CD4-positive, alpha-beta T cell treated with Interleukin-2 at 100 ng/mL for 4 hours (primary cell): ENCODE measurements at regions not wholly inside any gene's neighbourhood (a gene's known extent, or its start where the extent isn't known, plus 50 kb on each side); places are given as distances from the start of the nearest gene placed in this dataset.
"Not testable (repeated sequence)": the region's sequence is repeated elsewhere in the genome, so short reads cannot be mapped to it uniquely, and the experiment has no call there.

Experiments
- DNase-seq: peaks from one replicate; pipeline ENCODE4 v3.0.0-alpha.2; 2020; ENCODE audit warnings: low spot score

DNA sequence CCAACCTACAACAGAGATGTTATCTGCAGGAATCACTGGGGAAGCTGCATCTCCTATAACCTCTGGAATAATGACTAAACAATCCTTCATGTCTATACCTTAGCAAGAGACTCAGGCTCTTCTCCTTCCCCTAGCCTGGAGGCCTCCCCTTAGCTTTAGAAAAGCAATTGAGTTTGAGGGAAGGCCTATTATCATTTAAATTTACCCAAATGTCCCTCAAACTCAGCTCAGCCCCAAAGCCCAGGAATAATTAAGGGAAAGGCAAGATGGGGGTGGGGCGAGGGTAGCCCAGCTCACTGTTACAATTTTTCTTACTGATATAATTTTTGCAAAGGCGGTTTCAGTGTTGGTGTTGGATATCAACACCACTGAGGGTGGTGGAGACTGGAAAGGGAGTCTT, 151.4 kb upstream of the EEA1 start:
- no peak for DNase-seq

DNA sequence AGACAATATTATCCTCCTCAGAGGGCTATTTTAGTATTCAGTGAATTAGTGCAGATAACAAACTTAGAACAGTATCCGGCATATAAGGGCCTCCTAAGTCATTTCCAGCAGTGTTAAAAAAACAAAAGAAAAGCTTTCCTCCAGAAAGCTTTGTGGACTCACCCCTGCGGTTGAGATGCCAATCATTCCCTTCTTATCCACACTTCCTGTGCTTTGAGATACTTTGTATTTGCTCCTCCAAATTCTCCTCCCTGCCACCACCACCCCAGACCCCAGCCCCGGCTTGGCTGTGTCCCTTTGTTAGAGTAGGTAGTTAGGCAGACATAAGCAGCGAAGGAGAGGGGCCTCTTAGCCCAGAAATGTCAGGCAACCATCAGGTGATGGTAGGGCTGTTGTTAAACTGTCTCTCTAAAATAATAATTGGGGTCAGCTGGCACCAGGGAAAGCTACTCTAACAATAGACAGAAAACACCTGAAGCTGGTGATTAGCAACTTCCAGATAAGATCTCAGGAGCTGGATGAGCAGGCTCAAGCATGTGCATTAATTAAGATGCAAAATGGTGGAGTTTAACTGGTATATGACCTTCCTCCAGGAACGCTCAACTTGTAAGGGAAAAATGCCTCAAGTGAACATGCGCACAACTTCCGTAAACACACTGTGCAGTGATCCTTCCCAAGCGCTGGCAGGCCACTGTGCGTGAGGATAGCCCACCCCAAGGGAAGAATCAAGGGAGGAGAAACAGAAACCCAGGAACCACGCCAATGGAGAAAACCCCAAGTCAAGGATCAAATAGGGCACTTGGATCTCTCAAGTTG, 152.1 kb upstream of the EEA1 start:
- no peak for DNase-seq

- no peak for DNase-seq
Observed at GRCh38 chr12:93081810-93082165, 152.7 kb upstream of the EEA1 start.

DNA sequence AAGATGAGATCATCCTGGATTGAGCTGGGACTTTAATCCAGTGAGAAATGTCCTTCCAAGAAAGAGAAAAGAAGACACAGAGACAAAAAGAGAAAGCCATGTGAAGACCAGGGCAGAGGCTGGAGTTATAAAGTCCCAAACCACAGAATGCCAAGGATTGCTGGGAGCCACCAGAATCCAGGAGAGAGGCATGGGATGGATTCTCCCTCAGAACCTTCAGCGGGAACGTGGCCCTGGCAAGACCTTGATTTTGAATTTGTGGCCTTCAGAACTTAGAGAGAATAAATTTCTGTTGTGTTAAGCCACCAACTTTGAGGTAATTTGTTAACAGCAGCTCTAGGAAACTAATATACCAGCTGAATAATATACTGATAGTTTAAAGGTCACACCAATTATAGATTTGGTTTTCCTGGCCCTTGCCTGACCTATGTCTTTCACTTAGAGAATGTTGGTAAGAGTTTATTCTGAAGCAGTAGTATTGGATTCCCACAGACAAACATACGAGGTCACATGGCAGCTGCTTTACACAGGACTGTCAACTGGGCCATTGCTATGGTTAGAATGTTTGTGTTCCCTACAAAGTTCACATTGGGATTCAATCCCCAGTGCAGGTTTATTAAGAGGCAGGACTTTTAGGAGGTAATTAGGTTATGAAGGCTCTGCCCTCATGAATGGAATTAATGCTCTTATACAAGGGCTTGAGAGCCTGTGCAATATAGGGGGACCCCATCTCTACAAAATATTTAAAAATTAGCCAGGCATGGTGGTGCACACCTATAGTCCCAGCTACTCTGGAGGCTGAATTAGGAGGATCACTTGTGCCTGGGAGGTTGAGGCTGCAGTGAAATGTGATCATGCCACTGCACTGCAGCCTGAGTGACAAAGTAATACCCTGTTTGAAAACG, 156.5 kb upstream of the EEA1 start:
- no peak for DNase-seq

DNA sequence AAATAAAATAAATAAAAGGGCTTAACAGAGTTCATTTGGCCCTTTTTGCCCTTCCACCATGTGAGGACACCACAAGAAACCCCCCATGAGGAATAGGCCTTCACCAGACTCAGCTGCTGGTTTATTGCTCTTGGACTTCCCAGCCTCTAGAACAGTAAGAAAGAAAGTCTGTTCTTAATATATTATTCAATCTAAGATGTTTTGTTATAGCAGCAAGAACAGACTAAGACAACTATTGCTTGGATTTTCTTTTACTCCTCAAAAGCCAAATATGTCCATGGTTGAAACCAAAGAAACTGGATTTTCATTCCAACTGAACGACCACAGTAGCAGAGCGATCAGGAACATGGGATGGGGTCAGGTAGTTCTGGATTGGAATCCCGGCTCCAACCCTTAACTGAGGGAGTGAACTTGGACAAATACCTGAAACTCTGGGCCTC, 157.2 kb upstream of the EEA1 start:
- no peak for DNase-seq

GRCh38 chr12:93087840-93088610, 158.9 kb upstream of the EEA1 start:
- DNase-seq: no peak

DNA sequence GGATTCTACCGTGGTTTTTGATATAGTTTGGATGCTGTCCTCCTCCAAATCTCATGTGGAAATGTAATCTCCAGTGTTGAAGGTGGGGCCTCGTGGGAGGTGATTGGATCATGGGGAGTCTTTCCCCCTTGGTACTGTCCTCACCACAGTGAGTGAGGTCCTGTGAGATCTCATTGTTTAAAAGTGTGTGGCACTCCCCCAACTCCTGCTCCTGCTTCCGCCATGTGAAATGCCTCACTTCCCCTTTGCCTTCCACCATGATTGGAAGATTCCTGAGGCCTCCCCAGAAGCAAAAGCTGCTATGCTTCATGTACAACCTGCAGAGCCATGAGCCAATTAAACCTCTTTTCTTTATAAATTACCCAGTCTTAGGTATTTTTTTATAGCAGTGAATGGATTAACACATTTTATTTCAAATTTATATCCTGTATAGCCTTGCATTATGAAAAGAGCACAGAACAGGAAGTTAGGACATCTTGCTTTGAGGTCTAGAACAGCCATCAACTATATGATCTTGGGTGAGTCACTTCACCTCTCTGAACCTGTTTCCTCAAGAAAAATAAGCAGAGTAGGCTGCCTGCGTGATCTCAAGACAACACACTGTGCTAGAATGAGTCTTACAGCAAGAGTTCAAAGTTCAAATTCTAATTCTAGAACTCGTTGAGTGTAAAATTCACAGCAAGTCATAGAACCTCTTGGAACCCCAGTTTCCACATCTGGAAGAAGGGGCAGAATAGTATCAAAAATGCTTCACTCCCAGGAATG, 160.9 kb upstream of the EEA1 start:
- DNase-seq: peak; percentile 9

DNA sequence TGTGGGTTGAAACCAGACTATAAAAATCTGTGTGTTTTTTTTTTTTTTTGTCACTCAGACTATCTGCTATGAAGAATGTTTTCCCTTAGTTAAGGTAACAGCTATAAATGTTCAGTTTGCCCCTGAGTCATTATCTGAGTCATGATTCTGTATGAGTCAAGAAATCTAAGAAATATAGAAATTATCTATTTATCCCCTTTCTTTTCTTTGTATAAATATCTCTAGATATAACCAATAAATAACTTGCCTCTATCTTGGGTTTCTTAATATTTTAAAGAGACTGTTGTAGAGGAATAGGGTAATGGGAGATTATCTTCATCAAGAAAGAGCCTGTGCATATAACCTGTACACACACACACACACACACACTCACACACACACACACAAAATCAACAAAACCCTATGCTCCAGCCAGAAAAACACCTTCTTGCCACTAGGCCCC, 161.7 kb upstream of the EEA1 start:
- no peak for DNase-seq

DNA sequence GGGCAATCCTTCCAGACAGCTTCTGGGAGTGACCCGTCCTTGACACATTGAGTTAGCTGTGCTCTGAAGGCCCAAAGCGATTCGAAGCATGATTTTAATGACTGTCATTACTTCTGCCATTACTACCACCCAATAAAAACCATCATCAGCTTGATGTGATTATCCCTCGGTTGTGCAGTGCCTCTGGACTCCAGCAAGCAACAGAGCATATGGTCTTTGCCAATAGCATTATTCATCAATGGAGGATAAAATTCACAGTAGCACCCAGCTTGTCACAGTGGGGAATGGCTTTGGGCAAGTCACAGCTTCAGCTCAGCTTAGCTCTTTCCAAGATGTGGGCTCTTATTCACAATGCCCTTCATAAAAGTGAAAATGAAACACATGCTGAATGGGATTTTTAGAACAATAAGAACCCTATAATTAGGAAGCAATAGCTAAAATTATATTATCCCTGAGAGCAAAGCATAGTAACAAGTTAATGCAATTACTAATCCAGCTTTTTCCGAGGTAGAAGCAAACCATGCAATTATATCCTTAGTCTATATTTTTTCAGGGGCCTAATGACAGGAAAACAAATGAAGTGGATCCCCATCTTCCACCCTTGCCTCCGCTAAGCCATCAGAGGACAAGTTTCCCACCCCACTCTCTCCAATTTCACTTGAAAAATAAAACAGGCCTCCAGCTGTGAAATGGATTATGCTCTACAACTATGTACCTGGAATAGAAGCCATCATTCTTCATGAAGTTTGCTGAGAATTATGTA, 163.0 kb upstream of the EEA1 start:
- DNase-seq: no peak

GRCh38 chr12:93092649-93092945, 163.5 kb upstream of the EEA1 start:
- no peak for DNase-seq

- no peak for DNase-seq
Observed at GRCh38 chr12:93093243-93093642, 164.1 kb upstream of the EEA1 start.

- DNase-seq: not testable (repeated sequence)
Observed at GRCh38 chr12:93094222-93094621, 165.1 kb upstream of the EEA1 start.

GRCh38 chr12:93094988-93095737, 166.1 kb upstream of the EEA1 start:
- DNase-seq: no peak

DNA sequence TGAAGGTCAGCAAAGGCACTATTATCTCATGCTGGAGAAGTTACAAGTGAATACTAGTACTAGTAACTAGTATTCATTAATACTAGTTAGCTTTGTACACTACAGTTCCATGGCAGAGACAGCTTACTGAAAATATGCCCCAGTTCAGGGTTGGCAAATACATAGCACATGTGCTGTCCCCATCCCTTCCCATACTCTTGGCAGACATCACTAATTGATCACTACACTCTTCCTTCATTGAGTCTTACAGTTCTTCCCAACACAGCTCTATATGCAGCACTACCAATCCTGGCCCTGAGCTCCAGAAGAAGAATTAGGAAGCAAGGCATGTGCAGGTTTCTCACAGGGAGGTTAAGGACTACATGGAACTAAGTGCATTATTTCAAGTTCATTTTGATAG, 168.3 kb upstream of the EEA1 start:
- no peak for DNase-seq

- DNase-seq: peak; percentile 71
Observed at GRCh38 chr12:93098077-93098476, 169.0 kb upstream of the EEA1 start.

- DNase-seq: no peak
Observed at GRCh38 chr12:93099792-93100191, 170.7 kb upstream of the EEA1 start.

DNA sequence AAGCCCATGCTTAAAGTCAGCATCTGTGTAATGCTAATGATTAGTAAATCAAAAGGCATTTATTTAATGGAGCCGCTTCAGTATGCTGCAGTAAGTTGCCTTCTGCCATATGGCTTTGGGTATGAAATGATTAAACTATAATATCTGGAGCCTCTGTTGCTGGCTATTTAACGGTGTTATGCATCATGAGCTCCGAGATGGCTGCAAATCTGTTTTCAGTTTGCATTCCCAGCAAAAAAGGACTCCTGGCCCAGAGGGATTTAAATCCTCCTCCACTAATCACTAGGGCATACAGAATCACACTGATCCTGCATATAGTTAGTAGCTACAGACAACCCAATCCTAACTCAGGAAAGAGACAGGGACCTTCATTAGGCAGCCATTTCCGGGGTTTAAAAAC, 171.5 kb upstream of the EEA1 start:
- DNase-seq: no peak

DNA sequence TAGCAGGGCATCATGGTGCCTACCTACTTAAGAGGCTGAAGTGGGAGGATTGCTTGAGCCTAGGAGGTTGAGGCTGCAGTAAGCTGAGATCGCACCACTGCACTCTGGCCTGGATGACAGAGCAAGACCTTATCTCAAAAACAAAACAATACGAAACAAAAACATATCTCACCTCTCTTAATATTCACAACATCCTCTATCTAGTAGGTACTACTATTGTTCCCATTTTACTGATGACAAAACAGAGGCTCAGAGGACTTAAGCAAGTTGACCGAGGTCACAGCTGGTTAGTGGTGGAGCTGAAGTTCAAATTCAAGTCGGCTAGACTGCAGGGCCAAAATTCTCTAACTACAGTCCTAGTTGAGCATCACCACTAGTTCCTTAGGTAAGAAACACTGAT, 172.3 kb upstream of the EEA1 start:
- DNase-seq: no peak

DNA sequence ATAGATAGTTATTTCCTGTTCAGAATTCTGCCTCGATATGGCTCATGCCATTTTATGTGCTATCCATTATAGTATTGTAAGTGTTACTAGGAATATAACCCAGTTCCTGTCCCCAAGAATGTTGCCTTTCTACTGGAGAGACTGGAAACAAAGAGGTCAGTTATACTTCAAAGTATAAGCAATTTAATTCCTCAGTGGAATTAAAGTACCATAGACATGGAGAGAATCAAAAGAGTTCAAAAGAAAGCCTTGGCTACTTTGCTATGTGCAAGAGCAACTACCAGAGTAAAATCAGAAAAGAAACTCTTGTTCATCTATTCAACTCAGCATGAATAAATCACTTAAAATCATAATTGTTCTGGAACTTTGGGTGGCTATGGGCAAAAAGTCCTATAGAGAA, 173.2 kb upstream of the EEA1 start:
- DNase-seq: no peak

DNA sequence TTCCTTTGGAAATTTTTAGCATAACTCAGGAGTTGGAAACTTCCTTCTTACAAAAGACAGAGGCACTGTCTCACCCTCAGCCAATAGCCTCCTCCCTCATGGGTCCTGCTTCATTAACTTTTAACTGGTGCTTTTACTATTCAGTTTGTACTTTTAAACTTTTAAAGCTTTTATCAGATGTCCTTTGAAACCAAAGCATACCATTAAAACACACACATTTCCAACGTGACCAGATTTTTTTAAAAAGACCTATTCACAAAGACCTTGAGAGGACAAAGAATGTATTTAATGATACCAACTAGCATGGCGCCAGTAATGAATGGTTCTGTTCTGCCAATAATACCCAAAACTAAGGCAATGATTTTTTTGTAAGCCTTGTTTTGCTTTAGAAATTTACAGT, 173.6 kb upstream of the EEA1 start:
- no peak for DNase-seq
